Fibroblast of villous mesenchyme (primary cell): ENCODE measurements at regions not wholly inside any gene's neighbourhood (a gene's known extent, or its start where the extent isn't known, plus 50 kb on each side); places are given as distances from the start of the nearest gene placed in this dataset.

ENCODE experiments used
- DNase-seq: peaks from one replicate; pipeline ENCODE4 v3.0.0-alpha.2; 2010; ENCODE audit warnings: low read depth
- H3K4me3 ChIP-seq: 2 replicates; pipeline ENCODE4 v1.5.1; 2011; ENCODE audit warnings: low read depth, mild to moderate bottlenecking, low read length
- CTCF ChIP-seq: IDR thresholded peaks from 2 replicates; pipeline ENCODE4 v1.5.1; 2012; ENCODE audit warnings: low read depth, mild to moderate bottlenecking, low read length; ENCODE audit not compliant: insufficient read depth

- no peak for TF ChIP-seq CTCF
- DNase-seq: no peak
- no peak overlapping the region for H3K4me3 ChIP-seq
Measured at GRCh38 chr14:29075761-29076160, 309.2 kb downstream of the FOXG1 start.

GRCh38 chr14:29077916-29078315, 311.3 kb downstream of the FOXG1 start:
- H3K4me3 ChIP-seq: no peak overlapping the region
- no peak for DNase-seq
- no peak for TF ChIP-seq CTCF

- DNase-seq: no peak
- no peak overlapping the region for H3K4me3 ChIP-seq
- no peak for TF ChIP-seq CTCF
Measured at GRCh38 chr14:29078810-29079522, 312.4 kb downstream of the FOXG1 start.

- TF ChIP-seq CTCF: peak; percentile 57
- H3K4me3 ChIP-seq: no peak overlapping the region
- peak; percentile 9 for DNase-seq
Measured at GRCh38 chr14:29085546-29085945, 319.0 kb downstream of the FOXG1 start.

- DNase-seq: no peak
- TF ChIP-seq CTCF: no peak
- H3K4me3 ChIP-seq: no peak overlapping the region
Measured at GRCh38 chr14:29089849-29090248, 323.3 kb downstream of the FOXG1 start.

GRCh38 chr14:29092121-29092520, 325.5 kb downstream of the FOXG1 start:
- no peak for DNase-seq
- no peak overlapping the region for H3K4me3 ChIP-seq
- TF ChIP-seq CTCF: no peak

GRCh38 chr14:29097476-29097875, 330.9 kb downstream of the FOXG1 start:
- no peak for DNase-seq

More at GRCh38 chr14:29097476-29097875, 330.9 kb downstream of the FOXG1 start:
- TF ChIP-seq CTCF: no peak
- H3K4me3 ChIP-seq: no peak overlapping the region
